ENCODE measurements at regions not wholly inside any gene's neighbourhood (a gene's known extent, or its start where the extent isn't known, plus 50 kb on each side); places are given as distances from the start of the nearest gene placed in this dataset.
"Not testable (repeated sequence)": the region's sequence is repeated elsewhere in the genome, so short reads cannot be mapped to it uniquely, and the experiment has no call there.

DNA sequence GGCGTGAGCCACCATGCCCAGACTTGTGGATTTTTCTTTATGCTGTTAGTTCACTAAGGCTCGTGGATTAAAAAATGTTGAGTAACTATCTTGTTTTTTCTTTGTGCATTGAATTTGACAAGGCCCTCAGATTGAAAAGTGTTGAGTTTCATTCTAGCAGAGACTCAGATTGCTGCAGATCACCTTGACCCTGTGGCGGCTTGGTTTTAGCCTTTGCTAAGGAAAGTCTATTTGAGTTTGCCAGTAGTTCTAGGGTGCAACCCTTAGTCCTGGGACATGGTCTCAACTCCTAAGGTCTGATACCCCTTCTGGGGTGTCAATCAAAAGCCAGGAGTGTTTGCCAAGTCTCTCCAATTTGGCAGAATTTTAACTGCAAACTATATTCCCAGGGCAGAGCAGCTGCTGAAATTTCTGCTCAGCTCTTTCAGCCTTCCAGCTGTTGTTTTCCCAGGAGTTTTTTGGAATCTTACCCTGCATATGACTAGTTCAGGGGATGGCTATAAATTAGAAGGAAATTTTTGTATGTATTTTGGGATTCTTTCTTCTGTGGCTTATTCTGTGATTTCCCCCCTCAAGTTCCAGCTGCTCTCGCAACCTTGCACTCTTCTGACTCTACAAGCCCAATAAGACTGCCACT is 84.3 kb upstream of the HAND1 start:
- DNase-seq (ENCODE audit: low read depth in 4 of 4, low spot score in 2 of 4) = peak in 1 of 4 donors; percentile 13

DNA sequence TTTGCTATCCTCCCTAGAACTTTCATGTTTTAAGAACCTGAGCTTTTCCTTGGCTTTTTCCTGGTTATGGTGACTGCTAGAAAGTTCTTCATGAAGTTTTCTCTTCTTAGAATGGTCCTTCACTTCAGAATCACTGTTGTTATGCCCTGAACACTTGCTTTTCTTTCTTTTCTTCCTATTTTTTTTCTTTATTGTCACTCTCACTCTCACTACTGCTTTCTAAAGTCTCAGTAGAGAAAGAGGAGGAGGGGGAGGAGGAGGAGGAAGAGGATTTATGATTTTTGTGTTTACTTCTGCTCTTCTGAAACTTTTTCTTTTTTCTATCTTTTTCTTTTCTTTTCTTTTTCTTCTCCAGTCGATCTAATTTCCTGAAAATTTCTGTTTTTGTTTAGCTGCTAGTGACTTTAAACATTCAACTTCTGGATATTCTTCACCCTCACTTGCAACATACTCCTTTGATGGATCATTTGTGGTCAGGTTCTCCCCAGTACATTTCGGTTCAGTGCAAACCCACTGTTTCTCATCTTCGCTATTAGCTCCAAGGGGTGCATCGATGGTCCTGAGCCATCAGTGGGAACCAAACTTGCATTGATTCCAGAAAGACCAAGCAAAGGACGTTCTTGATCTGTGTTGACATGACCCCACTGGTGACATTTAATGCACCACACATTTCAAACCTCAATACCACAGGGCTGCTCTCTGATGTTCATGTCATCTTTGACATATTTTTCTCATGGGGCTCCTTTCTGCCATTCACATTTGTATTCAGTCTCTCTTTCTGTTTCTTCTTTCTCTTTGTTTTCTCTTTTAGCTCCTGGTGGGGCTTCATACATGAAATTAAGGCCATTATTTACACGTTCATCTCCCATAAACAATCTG is 81.6 kb upstream of the HAND1 start:
- no peak for DNase-seq (ENCODE audit: low read depth in 4 of 4, low spot score in 2 of 4)

DNA sequence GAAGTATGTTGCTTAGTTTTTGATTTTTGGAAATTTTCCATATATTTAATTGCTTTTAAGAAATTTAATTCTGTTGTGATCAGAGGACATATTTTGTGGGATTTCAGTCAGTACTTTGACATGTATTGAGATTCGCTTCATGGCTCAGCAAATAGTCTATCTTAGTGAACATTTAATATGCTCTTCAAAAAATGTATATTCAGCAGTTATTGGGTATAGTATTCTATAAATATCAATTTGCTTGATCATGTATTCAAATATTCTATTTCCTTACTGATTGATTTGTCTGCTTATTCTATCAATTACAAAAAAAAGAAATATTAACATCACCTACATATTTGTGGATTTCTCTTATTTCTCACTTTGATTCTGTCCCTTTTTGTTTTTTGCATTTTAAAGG is 79.5 kb upstream of the HAND1 start:
- DNase-seq (ENCODE audit: low read depth in 4 of 4, low spot score in 2 of 4) = no peak

DNA sequence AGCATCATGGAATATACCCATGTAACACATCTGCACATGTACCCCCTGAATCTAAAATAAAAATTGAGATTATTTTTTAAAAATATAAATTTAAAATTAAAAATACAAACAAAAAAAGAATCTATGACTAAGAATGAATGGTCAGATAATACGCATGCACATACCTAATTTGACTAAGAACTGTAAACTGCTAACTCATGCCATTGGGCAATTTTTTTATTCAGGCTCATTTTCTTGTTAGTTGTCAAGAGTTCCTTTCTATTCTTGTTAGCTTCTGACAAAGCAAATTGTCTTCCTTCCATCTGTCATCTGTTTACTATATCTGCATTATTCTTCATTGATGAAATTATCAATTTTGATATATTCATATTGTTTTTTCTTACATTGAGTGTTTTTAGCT is 69.5 kb upstream of the HAND1 start:
- DNase-seq (ENCODE audit: low read depth in 4 of 4, low spot score in 2 of 4) = no peak

DNA sequence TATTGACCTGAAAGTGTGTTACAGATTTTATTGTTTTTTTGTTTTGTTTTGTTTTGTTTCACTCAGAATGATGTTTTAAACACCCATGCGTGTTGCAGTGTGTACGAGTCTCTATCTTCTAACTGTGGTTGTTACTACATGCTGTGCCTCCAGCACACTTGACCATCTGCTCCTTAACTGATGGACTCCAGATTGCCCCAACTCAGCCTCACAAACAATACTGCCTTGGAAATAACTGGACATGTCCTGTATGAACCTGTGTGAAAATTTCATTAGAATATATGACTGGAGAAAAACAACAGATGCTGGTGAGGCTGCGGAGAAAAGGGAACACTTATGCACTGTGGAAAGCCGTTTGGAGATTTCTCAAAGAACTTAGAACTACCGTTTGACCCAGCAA is 68.7 kb upstream of the HAND1 start:
- no peak for DNase-seq (ENCODE audit: low read depth in 4 of 4, low spot score in 2 of 4)

DNA sequence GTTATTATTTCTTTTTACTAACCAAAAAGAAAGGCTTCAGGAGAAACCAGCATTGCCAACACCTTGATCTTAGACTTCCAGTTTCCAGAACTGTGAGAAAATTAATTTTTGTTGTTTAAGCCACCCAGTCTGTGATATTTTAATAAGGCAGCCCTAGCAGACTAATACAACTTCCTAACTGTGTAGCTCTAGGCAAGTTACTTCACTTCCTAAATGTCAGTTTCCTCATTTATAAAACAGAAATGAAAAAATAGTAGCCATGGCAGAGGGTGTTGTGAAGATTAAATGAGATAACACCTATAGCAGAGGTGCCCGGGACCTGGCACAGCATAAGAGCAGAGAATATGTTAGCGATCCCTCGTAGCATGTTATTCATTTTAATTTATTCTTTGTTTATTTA is 66.6 kb upstream of the HAND1 start:
- DNase-seq (ENCODE audit: low read depth in 4 of 4, low spot score in 2 of 4) = no peak

DNA sequence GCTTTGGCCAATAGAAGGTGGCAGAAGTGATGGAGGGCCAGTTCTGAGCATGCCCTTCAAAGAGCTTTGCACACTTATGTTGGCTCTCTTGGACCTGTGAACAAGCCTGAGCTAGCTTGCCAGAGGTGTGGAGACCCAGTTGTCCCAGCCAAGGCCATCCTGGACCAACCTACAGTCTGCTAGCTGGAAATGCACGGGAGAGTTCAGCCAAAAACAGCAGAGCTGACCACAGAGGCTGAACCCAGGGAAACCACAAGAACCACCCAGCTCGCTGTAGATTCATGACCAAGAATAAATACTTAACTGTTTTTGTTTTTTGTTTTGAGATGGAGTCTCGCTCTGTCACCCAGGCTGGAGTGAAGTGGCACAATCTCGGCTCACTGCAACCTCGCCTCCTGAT is 65.4 kb upstream of the HAND1 start:
- DNase-seq (ENCODE audit: low read depth in 4 of 4, low spot score in 2 of 4) = no peak

DNA sequence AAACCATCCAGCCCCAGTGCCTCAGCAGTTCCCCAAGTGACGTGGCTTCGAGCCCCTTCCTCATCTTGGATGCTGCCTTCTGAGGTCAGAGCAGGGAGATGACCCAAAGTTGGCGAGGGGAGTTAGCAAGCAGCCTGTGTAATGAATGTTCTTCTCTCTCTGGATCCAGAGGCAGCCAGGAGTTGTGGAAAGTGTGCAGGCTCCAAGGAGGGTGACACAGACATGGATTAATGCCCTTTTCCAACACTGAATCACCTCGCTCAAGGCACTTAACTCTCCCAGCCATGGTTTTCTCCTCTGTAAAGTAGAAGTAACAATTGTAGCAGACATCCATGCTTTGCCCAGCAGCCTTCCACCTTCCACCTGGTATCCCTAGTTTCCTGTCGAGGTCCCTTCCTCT is 64.6 kb upstream of the HAND1 start:
- DNase-seq (ENCODE audit: low read depth in 4 of 4, low spot score in 2 of 4) = no peak

DNA sequence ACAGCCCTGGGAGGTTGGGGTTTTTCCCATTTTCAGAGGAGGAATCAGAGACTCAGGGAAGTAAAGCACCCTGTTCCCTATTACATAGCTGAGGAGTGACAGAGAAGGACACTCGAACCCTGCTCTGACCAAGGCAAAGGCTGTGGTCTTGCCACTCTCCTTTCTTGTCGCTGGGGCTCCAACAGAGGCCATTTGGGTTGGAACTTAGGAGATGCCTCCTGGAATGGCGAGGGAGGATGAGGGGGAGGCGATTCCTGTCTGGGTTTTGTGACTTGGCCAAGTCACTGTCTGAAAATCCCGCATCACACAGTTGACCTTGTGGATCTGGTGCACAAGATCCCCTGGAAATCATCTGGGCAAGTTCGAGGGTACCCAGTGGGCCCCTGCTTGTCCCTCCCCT is 64.0 kb upstream of the HAND1 start:
- DNase-seq (ENCODE audit: low read depth in 4 of 4, low spot score in 2 of 4) = no peak

DNA sequence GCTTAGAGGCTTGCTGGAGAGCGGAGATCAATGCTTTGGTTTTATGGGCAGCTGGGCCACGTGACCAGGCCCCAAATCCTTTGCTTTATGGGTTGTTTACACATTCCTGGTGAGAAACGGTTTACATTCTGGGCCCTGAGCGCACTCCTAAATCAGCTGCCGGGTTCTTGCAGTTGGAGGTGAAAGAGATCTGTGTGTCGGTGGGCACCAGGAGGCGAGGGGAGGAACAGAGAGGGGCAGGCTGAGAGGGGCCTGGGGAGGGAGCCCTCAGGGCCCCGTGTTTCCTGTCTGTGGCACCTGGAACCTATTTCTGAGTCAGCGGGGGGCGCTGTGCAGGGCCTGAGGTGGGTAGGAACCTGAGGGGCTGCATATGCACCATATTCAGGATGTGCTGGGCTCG is 63.5 kb upstream of the HAND1 start:
- DNase-seq (ENCODE audit: low read depth in 4 of 4, low spot score in 2 of 4) = no peak

DNA sequence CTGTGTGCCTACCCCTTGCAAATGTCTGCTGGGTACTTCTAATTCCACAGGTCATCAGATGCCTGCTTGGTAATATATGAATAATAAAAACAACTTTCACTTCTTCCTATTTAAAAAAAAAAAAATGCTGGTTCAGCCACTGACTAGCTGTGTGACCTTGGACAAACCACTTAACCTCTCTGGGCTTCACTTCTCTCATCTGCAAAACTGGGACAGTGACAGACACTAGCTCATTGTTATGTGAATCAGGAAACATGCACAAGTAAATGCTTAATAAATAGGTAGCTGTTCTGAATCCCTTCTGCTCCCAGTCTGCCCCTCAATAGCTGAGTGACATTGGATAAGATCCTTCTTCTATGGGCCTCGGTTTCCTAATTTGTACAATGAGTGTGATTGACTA is 62.6 kb upstream of the HAND1 start:
- DNase-seq (ENCODE audit: low read depth in 4 of 4, low spot score in 2 of 4) = no peak

DNA sequence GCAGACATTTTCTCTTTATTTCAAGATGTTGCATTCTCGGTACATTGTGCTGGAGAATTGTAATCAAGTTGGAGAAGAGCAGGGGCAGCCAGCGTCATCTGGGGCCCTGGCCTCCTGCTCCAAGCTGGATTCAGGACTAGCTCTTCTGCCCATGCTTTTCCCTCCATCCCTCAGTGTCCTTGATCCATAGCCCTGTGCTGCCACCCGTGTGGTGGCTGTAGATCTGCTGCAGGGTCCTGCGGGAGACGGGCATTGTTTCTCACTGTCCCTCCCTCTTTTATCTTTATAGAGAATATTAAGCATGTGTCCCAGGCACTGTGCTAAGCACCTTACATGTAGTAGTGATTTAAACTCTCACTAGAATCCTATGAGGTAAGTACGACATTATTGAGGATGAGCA is 60.5 kb upstream of the HAND1 start:
- DNase-seq (ENCODE audit: low read depth in 4 of 4, low spot score in 2 of 4) = no peak

DNA sequence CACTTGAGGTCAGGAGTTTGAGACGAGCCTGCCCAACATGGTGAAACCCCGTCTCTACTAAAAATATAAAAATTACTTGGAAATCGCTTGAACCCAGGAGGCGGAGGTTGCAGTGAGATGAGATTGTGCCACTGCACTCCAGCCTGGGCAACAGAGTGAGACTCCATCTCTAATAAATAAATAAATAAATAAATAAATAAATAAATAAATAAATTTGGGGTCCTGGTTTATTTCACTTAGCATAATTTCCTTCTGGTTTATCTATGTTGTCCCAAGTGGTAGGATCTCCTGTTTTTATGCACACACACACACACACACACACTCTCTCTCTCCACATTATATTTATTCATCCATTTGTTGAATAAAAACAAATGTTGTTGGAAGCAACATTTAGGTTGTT is 58.4 kb upstream of the HAND1 start:
- DNase-seq (ENCODE audit: low read depth in 4 of 4, low spot score in 2 of 4) = not testable (repeated sequence)

DNA sequence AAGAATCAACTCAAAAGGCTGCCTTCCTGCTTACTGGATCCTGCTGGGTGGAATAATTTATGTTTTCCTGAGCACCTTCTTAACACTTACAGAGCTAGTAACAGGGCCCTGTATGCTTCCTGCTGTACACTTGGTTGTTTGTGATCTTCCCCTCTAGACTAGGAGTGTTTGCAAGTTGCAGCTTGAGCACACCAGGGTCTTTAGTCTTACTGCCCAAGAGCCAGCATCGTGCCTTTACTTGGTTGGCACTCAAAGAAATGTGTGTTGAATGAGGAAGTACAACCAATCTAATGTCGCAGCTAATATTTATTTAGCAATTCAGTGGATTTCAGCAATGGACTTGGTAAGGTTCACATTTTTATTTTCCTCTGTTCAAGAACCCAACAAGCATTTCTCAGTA is 57.5 kb upstream of the HAND1 start:
- DNase-seq (ENCODE audit: low read depth in 4 of 4, low spot score in 2 of 4) = no peak

DNA sequence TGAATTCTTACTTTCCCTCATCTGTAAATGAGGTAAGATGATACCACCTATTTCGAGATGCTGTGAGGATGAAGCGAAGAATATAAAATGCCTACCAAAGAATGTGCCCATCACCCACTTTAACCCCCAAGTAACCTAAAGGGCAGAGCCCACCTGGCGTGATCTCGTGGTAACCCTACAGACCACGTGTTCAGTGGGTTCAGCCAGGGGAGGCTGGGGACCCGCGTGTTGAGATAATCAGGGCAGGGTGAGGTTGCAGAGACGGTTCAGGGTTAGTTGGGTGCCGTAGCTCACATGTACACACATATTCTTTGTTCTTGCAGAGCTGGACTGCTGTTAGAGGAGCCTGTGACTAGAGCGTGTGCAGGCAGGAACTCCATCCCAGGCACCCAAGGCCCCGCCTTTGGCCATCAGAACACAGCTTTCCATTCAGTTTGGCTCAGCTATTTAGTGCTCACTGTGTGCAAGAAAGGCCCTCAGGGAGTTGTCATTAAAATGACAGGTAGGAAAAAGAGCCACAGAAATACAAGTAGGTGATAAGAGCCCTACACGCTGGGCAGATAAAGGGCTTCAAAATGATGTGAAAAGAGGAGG is 56.5 kb upstream of the HAND1 start:
- DNase-seq (ENCODE audit: low read depth in 4 of 4, low spot score in 2 of 4) = no peak

DNA sequence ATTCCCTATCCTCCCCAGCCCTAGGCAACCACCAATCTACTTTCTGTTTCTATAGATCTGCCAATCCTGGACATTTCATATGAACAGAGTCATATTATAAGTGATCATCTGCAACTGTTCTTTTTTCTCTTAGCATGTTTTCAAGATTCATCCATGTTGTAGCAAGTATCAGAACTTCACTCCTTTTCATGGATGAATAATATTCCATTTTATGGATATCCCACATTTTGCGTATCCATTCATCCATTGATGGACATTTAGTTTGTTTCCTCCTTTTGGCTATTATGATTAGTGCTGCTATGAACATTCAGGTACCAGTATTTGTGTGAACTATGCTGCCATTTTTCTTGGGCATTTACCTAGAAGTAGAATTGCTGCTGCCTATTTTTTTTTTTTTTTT is 51.3 kb upstream of the HAND1 start:
- DNase-seq (ENCODE audit: low read depth in 4 of 4, low spot score in 2 of 4) = no peak

DNA sequence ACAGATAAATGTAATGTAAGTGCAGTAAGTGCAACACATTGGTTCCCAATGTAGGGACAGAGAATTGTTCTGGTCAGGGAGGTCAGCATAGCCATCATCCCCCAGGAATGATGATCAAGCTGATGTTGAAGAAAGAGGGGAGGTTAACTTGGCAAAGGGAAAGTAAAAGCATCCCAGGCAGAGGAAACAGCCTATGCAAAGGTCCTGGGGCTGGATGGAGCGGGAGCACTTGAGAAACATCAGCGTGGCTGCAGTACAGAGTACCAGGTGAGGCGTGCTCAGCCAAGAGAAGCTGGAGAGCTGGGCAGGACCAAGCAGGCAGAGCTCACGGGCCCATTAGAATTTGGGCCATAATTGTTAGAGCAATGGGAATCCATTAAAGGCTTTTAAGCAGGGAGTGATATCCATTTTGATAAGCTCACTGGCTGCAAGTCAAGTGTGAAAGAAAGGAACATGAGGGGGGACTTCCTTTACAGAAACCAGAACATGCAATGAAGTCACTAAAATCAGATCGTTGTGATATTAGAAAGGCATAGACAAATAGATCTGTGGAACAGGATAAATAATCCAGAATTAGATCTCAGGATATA is 50.1 kb upstream of the HAND1 start:
- no peak for DNase-seq (ENCODE audit: low read depth in 4 of 4, low spot score in 2 of 4)

Data from left renal cortex interstitium (tissue), 4 donors.